H1 (cell line): ENCODE measurements at regions not wholly inside any gene's neighbourhood (a gene's known extent, or its start where the extent isn't known, plus 50 kb on each side); places are given as distances from the start of the nearest gene placed in this dataset.
A peak's percentile ranks its signal among the peaks of the same experiment; 100 is the strongest.

Experiments
- CTCF ChIA-PET: fragments of 300-600 bp; sonication (Branson Sonifier 250); formaldehyde crosslinking; loops from one replicate; lab custom pipeline; 2021; ENCODE audit not compliant: partially characterized antibody; lab: Charles Lee
- POLR2A ChIA-PET: fragments of 300-600 bp; sonication (Branson Sonifier 250); formaldehyde crosslinking; loops from one replicate; lab custom pipeline; 2021; ENCODE audit warnings: inconsistent platforms; ENCODE audit not compliant: partially characterized antibody; lab: Charles Lee
- DNase-seq, 2 experiments: peaks; one replicate each; pipeline versions ENCODE4 v3.0.0 to v3.0.0-alpha.2; 2010 to 2022; ENCODE audit warnings: low spot score in 2 of 2, low read depth in 1 of 2, mixed read lengths in 1 of 2
- FAIRE-seq: peaks from 2 replicates; lab custom pipeline; 2011; peaks lifted over from hg19 to GRCh38; lab: Jason Lieb, UNC
- H2AFZ ChIP-seq: 2 replicates; pipeline ENCODE4 v1.8.1; 2012; ENCODE audit warnings: low read length, inconsistent platforms
- H2AK5ac ChIP-seq: 2 replicates; pipeline ENCODE4 v1.6.1; 2013; ENCODE audit warnings: low read depth, low read length
- H2BK120ac ChIP-seq: replicated peaks from 2 replicates; pipeline ENCODE3; 2013; ENCODE audit warnings: low read depth, low read length, inconsistent platforms
- H2BK12ac ChIP-seq: 2 replicates; pipeline ENCODE4 v1.6.1; 2013; ENCODE audit warnings: low read depth, low read length
- H2BK15ac ChIP-seq: 2 replicates; pipeline ENCODE4 v1.6.1; 2013; ENCODE audit warnings: low read length
- H2BK20ac ChIP-seq: 2 replicates; pipeline ENCODE4 v1.6.1; 2013; ENCODE audit warnings: low read length
- H2BK5ac ChIP-seq: 2 replicates; pipeline ENCODE4 v1.6.1; 2013; ENCODE audit warnings: low read depth, low read length
- H3K14ac ChIP-seq: 2 replicates; pipeline ENCODE4 v1.6.1; 2013; ENCODE audit warnings: inconsistent platforms; ENCODE audit not compliant: insufficient read length
- H3K18ac ChIP-seq: 2 replicates; pipeline ENCODE4 v1.6.1; 2013; ENCODE audit warnings: low read length; ENCODE audit errors: extremely low read depth
- H3K23ac ChIP-seq: 2 replicates; pipeline ENCODE4 v1.6.1; 2013; ENCODE audit warnings: inconsistent platforms; ENCODE audit not compliant: insufficient read length
- H3K23me2 ChIP-seq: 2 replicates; pipeline ENCODE4 v1.6.1; 2013; ENCODE audit warnings: low read depth, low read length
- H3K27ac ChIP-seq: 2 replicates; pipeline ENCODE4 v1.6.1; 2011; ENCODE audit warnings: low read depth, low read length, inconsistent platforms
- H3K27me3 ChIP-seq, 4 experiments: replicated peaks in 1 of 4; 1 replicate in 1 of 4; 2 replicates in 3 of 4; pipeline versions ENCODE4 v1.6.1 to v1.8.1; 2011 to 2013; ENCODE audit warnings: low read length in 3 of 4, mild to moderate bottlenecking in 3 of 4, inconsistent platforms in 2 of 4, mixed read lengths in 2 of 4, moderate library complexity in 1 of 4; ENCODE audit not compliant: control insufficient read depth in 3 of 4, insufficient read depth in 3 of 4; ENCODE audit errors: extremely low read depth in 1 of 4
- H3K36me3 ChIP-seq, 4 experiments: 2 replicates each; pipeline versions ENCODE4 v1.6.1 to v1.8.1; 2011 to 2013; ENCODE audit warnings: mild to moderate bottlenecking in 4 of 4, low read length in 3 of 4, moderate library complexity in 2 of 4, control low read depth in 1 of 4, inconsistent platforms in 1 of 4; ENCODE audit not compliant: insufficient read depth in 4 of 4, control insufficient read depth in 2 of 4
- H3K4ac ChIP-seq: replicated peaks from 2 replicates; pipeline ENCODE3; 2013; ENCODE audit warnings: low read length, low read depth, mixed read lengths, inconsistent platforms; ENCODE audit not compliant: insufficient read length
- H3K4me1 ChIP-seq, 4 experiments: replicated peaks in 1 of 4; 1 replicate in 1 of 4; 2 replicates in 3 of 4; pipeline versions ENCODE4 v1.6.1 to v1.8.1; 2011 to 2013; ENCODE audit warnings: low read length in 3 of 4, inconsistent platforms in 2 of 4, mixed read lengths in 1 of 4; ENCODE audit not compliant: insufficient read depth in 4 of 4, control insufficient read depth in 3 of 4
- H3K4me2 ChIP-seq, 2 experiments: 2 replicates each; pipeline versions ENCODE4 v1.6.1 to v1.8.1; 2011 to 2013; ENCODE audit warnings: low read depth in 2 of 2, low read length in 2 of 2, control low read depth in 1 of 2, inconsistent platforms in 1 of 2, mild to moderate bottlenecking in 1 of 2; ENCODE audit not compliant: insufficient read depth in 1 of 2
- H3K4me3 ChIP-seq, 4 experiments: fragments of 200-600, 300-600 bp in 1 of 4; sonication (generic), shearing (Covaris generic), sonication (Bioruptor Twin) in 1 of 4; 2 replicates each; pipeline versions ENCODE4 v1.5.1 to v1.8.1; 2011 to 2016; ENCODE audit warnings: low read length in 4 of 4, low read depth in 3 of 4, control low read depth in 2 of 4, inconsistent platforms in 2 of 4, mild to moderate bottlenecking in 2 of 4, mixed read lengths in 1 of 4, moderate library complexity in 1 of 4; ENCODE audit not compliant: insufficient read depth in 2 of 4; ENCODE audit errors: extremely low read depth in 1 of 4
- H3K56ac ChIP-seq: replicated peaks from 2 replicates; pipeline ENCODE3; 2013; ENCODE audit warnings: low read depth, mild to moderate bottlenecking, mixed read lengths, low read length, inconsistent platforms; ENCODE audit not compliant: insufficient read length
- H3K79me1 ChIP-seq: 2 replicates; pipeline ENCODE4 v1.6.1; 2013; ENCODE audit warnings: low read depth, low read length, control low read depth
- H3K79me2 ChIP-seq, 2 experiments: 2 replicates each; pipeline versions ENCODE4 v1.6.1 to v1.8.1; 2012 to 2013; ENCODE audit warnings: low read length in 2 of 2, mild to moderate bottlenecking in 2 of 2, inconsistent platforms in 1 of 2; ENCODE audit not compliant: insufficient read depth in 2 of 2, control insufficient read depth in 1 of 2
- H3K9ac ChIP-seq, 4 experiments: replicated peaks in 1 of 4; 1 replicate in 1 of 4; 2 replicates in 3 of 4; pipeline versions ENCODE4 v1.6.1 to v1.8.1; 2011 to 2013; ENCODE audit warnings: low read depth in 3 of 4, low read length in 3 of 4, control low read depth in 2 of 4, mild to moderate bottlenecking in 2 of 4, moderate library complexity in 2 of 4, inconsistent platforms in 1 of 4; ENCODE audit errors: extremely low read depth in 1 of 4
- H3K9me3 ChIP-seq, 2 experiments: 2 replicates each; pipeline versions ENCODE4 v1.6.1 to v1.8.1; 2012 to 2013; ENCODE audit warnings: mild to moderate bottlenecking in 2 of 2, moderate library complexity in 2 of 2, control low read depth in 1 of 2, inconsistent platforms in 1 of 2, low read depth in 1 of 2, low read length in 1 of 2, mixed read lengths in 1 of 2; ENCODE audit not compliant: insufficient read depth in 2 of 2
- H4K20me1 ChIP-seq, 2 experiments: replicated peaks in 1 of 2; 2 replicates each; pipeline versions ENCODE3 to v1.8.1; 2011 to 2013; ENCODE audit warnings: inconsistent platforms in 2 of 2, low read length in 2 of 2, mild to moderate bottlenecking in 1 of 2; ENCODE audit not compliant: insufficient read depth in 2 of 2, control insufficient read depth in 1 of 2
- H4K5ac ChIP-seq: 2 replicates; pipeline ENCODE4 v1.6.1; 2013; ENCODE audit warnings: low read length, low read depth, mixed read lengths, inconsistent platforms; ENCODE audit not compliant: insufficient read length
- H4K8ac ChIP-seq: 2 replicates; pipeline ENCODE4 v1.8.0; 2013; ENCODE audit warnings: mild to moderate bottlenecking, moderate library complexity, low read length, inconsistent platforms; ENCODE audit not compliant: insufficient read depth; ENCODE audit errors: extremely low read depth
- H4K91ac ChIP-seq: replicated peaks from 2 replicates; pipeline ENCODE3; 2013; ENCODE audit warnings: low read length, mixed read lengths, inconsistent platforms; ENCODE audit not compliant: insufficient read length
- POLR2A ChIP-seq, 2 experiments: IDR thresholded peaks; 1 replicate in 1 of 2; 2 replicates in 1 of 2; pipeline ENCODE4 v1.6.1; 2011; ENCODE audit warnings: low read depth in 2 of 2, low read length in 2 of 2, mild to moderate bottlenecking in 2 of 2; ENCODE audit errors: control extremely low read depth in 1 of 2
- POLR2AphosphoS5 ChIP-seq: IDR thresholded peaks from 2 replicates; pipeline ENCODE4 v1.6.1; 2011; ENCODE audit warnings: low read depth, low read length
- YY1 ChIP-seq: IDR thresholded peaks from 2 replicates; pipeline ENCODE4 v1.6.1; 2011; ENCODE audit warnings: low read depth, mild to moderate bottlenecking, low read length
- WGBS, 2 experiments: shearing (Covaris generic) in 1 of 2; methylation state at CpG; one replicate each; pipeline versions ENCODE4 v1.1.6 to v1.1.7; 2013 to 2015; ENCODE audit warnings: low lambda C conversion rate in 2 of 2, mixed read lengths in 2 of 2, inconsistent platforms in 1 of 2, low coverage in 1 of 2, missing lambda C conversion rate in 1 of 2; ENCODE audit not compliant: insufficient replicate concordance in 2 of 2, insufficient coverage in 1 of 2, insufficient read length in 1 of 2; ENCODE audit errors: extremely low coverage in 1 of 2, missing lambda C conversion rate in 1 of 2; 5-methylcytosine and 5-hydroxymethylcytosine counted together

DNA sequence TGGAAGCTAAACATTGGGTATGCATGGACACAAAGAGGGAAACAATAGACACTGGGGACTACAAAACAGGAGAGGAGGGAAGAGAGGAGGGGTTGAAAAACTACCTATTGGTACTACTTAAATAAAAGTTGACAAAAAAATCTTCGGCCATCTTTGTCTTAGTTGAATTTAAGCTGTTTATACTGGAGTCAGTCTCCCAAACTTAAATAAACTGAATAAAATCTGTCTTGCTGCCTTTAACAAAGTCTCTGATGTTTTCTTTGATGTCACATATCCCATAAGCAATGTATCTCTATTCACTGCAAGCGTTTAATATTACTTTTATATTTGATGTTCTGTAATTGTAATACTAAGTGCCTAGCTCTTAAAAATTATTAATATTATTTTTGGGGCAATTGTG is 409.2 kb upstream of the EPHA7 start:
- Histone ChIP-seq H2BK15ac (no peak overlapping the region), H2BK20ac (no peak overlapping the region), H2BK12ac (no peak overlapping the region), H3K79me1 (no peaks in the 10 kb centered on the region), H3K27me3 (no peaks in the 10 kb centered on the region), H4K91ac (no peak overlapping the region), H2AFZ (no peak overlapping the region), H3K9ac (no peak overlapping the region), H3K18ac (no peak overlapping the region)
- CTCF ChIA-PET = interaction anchor here (0.6 to 1.8 kb wide), 4 partner anchors 107 to 703 kb away, joined by 3 to 4 read pairs (median 3); no protein-coding TSS in a partner anchor
- no peak for DNase-seq
- no peak for TF ChIP-seq YY1
- TF ChIP-seq POLR2AphosphoS5 = peak; percentile 69
- TF ChIP-seq POLR2A (IDR thresholded peaks at IDR 0.05; ENCODE audit: control extremely low read depth in 1 of 2, low read depth in 2 of 2, low read length in 2 of 2) = peak in 1 of 2 experiments; percentile 83; a peak in 2 of 3 replicates
- TF ChIP-seq, all 59 proteins: peak for 2
- POLR2A ChIA-PET = interaction anchor here (0.7 to 2.0 kb wide), 23 partner anchors 8 to 256 kb away, joined by 3 to 12 read pairs (median 4); no protein-coding TSS in a partner anchor
- no peak overlapping the region for H3K27ac ChIP-seq
- no peaks in the 10 kb centered on the region for H3K23me2 ChIP-seq
- H3K14ac ChIP-seq = no peak overlapping the region
- H2BK5ac ChIP-seq = no peak overlapping the region
- H4K5ac ChIP-seq = peak overlapping the region; percentile 60
- WGBS, 2 experiments = 79% methylated on average over 2 of the region's 2 CpGs; no CpG with 5 or more reads in 1 of the 2 experiments
- H3K4me2 ChIP-seq = peak overlapping the region in 1 of 2 experiments; percentile 1; a peak in 1 of 4 replicates
- H4K8ac ChIP-seq = no peak overlapping the region
- 0 out of 8 replicates have a peak overlapping the region, but pooled peaks of 1 of the 4 experiments have one; percentile 30 for H3K4me3 ChIP-seq
- no peaks in the 10 kb centered on the region for H4K20me1 ChIP-seq
- H3K9me3 ChIP-seq = no peaks in the 10 kb centered on the region
- no peak overlapping the region for H2BK120ac ChIP-seq
- no peak overlapping the region for H3K23ac ChIP-seq
- no peaks in the 10 kb centered on the region for H3K4me1 ChIP-seq
- no peak overlapping the region for H3K4ac ChIP-seq
- no peak overlapping the region for H2AK5ac ChIP-seq
- H3K36me3 ChIP-seq = peaks cover 0 to 47% (median 17%) of the 10 kb centered on the region in 4 experiments; a peak in 4 of 8 replicates
- FAIRE-seq = peak; percentile 48
- no peak overlapping the region for H3K56ac ChIP-seq
- peaks cover 0 to 2% of the 10 kb centered on the region in 2 experiments; a peak in 2 of 4 replicates for H3K79me2 ChIP-seq
